ENCODE measurements at regions not wholly inside any gene's neighbourhood (a gene's known extent, or its start where the extent isn't known, plus 50 kb on each side); places are given as distances from the start of the nearest gene placed in this dataset.

- H3K4me3 ChIP-seq (ENCODE audit: low read length): no peak overlapping the region
- no peaks in the 10 kb centered on the region for H3K36me3 ChIP-seq (ENCODE audit: insufficient read depth, low read depth, low read length)
- no peak overlapping the region for H3K9ac ChIP-seq (ENCODE audit: low read depth, low read length)
- H3K9me3 ChIP-seq (ENCODE audit: insufficient read depth, low read depth, low read length): no peaks in the 10 kb centered on the region
- no peaks in the 10 kb centered on the region for H3K4me1 ChIP-seq (ENCODE audit: insufficient read depth, low read length)
- no peaks in the 10 kb centered on the region for H3K27me3 ChIP-seq (ENCODE audit: insufficient read depth, low read length)
- no peak overlapping the region for H3K27ac ChIP-seq (ENCODE audit: low read length)
Observed at GRCh38 chr19:30314805-30315155, 57.4 kb upstream of the ZNF536 start.

GRCh38 chr19:30315159-30315558 lies 57.0 kb upstream of the ZNF536 start:
- no peak overlapping the region for H3K27ac ChIP-seq (ENCODE audit: low read length)
- no peaks in the 10 kb centered on the region for H3K9me3 ChIP-seq (ENCODE audit: insufficient read depth, low read depth, low read length)
- no peak overlapping the region for H3K9ac ChIP-seq (ENCODE audit: low read depth, low read length)

GRCh38 chr19:30316000-30316491 lies 56.1 kb upstream of the ZNF536 start:
- no peaks in the 10 kb centered on the region for H3K4me1 ChIP-seq (ENCODE audit: insufficient read depth, low read length)
- no peak overlapping the region for H3K9ac ChIP-seq (ENCODE audit: low read depth, low read length)
- H3K27me3 ChIP-seq (ENCODE audit: insufficient read depth, low read length): no peaks in the 10 kb centered on the region

More at GRCh38 chr19:30315159-30315558, 57.0 kb upstream of the ZNF536 start:
- no peaks in the 10 kb centered on the region for H3K4me1 ChIP-seq (ENCODE audit: insufficient read depth, low read length)
- no peaks in the 10 kb centered on the region for H3K36me3 ChIP-seq (ENCODE audit: insufficient read depth, low read depth, low read length)
- H3K27me3 ChIP-seq (ENCODE audit: insufficient read depth, low read length): no peaks in the 10 kb centered on the region
- H3K4me3 ChIP-seq (ENCODE audit: low read length): no peak overlapping the region

GRCh38 chr19:30316560-30317106 lies 55.6 kb upstream of the ZNF536 start:
- Histone ChIP-seq H3K9ac (ENCODE audit: low read depth, low read length) (no peak overlapping the region), H3K27me3 (ENCODE audit: insufficient read depth, low read length) (no peaks in the 10 kb centered on the region), H3K4me3 (ENCODE audit: low read length) (no peak overlapping the region), H3K36me3 (ENCODE audit: insufficient read depth, low read depth, low read length) (no peaks in the 10 kb centered on the region), H3K9me3 (ENCODE audit: insufficient read depth, low read depth, low read length) (no peaks in the 10 kb centered on the region), H3K4me1 (ENCODE audit: insufficient read depth, low read length) (no peaks in the 10 kb centered on the region), H3K27ac (ENCODE audit: low read length) (no peak overlapping the region)

More at GRCh38 chr19:30316000-30316491, 56.1 kb upstream of the ZNF536 start:
- Histone ChIP-seq H3K27ac (ENCODE audit: low read length) (no peak overlapping the region), H3K9me3 (ENCODE audit: insufficient read depth, low read depth, low read length) (no peaks in the 10 kb centered on the region), H3K36me3 (ENCODE audit: insufficient read depth, low read depth, low read length) (no peaks in the 10 kb centered on the region), H3K4me3 (ENCODE audit: low read length) (no peak overlapping the region)

- Histone ChIP-seq H3K9ac (ENCODE audit: low read depth, low read length) (no peak overlapping the region), H3K9me3 (ENCODE audit: insufficient read depth, low read depth, low read length) (no peaks in the 10 kb centered on the region), H3K4me3 (ENCODE audit: low read length) (no peak overlapping the region), H3K27ac (ENCODE audit: low read length) (no peak overlapping the region), H3K27me3 (ENCODE audit: insufficient read depth, low read length) (no peaks in the 10 kb centered on the region), H3K36me3 (ENCODE audit: insufficient read depth, low read depth, low read length) (no peaks in the 10 kb centered on the region), H3K4me1 (ENCODE audit: insufficient read depth, low read length) (no peaks in the 10 kb centered on the region)
Observed at GRCh38 chr19:30317403-30317802, 54.8 kb upstream of the ZNF536 start.

- Histone ChIP-seq H3K9me3 (ENCODE audit: insufficient read depth, low read depth, low read length) (no peaks in the 10 kb centered on the region), H3K27me3 (ENCODE audit: insufficient read depth, low read length) (no peaks in the 10 kb centered on the region), H3K36me3 (ENCODE audit: insufficient read depth, low read depth, low read length) (no peaks in the 10 kb centered on the region), H3K4me1 (ENCODE audit: insufficient read depth, low read length) (no peaks in the 10 kb centered on the region), H3K4me3 (ENCODE audit: low read length) (no peak overlapping the region), H3K9ac (ENCODE audit: low read depth, low read length) (no peak overlapping the region), H3K27ac (ENCODE audit: low read length) (no peak overlapping the region)
Observed at GRCh38 chr19:30318261-30318660, 53.9 kb upstream of the ZNF536 start.

DNA sequence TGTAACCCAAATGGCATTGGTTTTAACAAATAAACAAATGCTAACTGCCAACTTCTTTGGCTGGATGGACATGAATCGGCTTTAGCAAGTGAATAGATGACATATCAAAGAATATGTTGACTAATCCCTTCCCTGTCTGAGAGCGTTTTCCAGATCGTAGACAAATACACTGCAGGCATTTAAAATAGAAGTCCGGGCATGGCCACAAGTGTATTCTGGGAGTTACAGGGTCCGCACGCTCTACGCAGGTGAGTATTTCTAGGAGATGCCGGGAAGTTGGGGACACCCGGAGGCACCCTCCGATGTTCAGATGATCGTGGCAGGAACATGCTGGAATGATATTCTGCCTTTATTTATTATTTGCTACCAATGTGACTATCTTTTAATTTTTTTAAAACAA lies 53.2 kb upstream of the ZNF536 start:
- H3K27ac ChIP-seq (ENCODE audit: low read length): no peak overlapping the region
- no peak overlapping the region for H3K4me3 ChIP-seq (ENCODE audit: low read length)
- H3K36me3 ChIP-seq (ENCODE audit: insufficient read depth, low read depth, low read length): no peaks in the 10 kb centered on the region
- H3K9me3 ChIP-seq (ENCODE audit: insufficient read depth, low read depth, low read length): no peaks in the 10 kb centered on the region
- no peak overlapping the region for H3K9ac ChIP-seq (ENCODE audit: low read depth, low read length)
- no peaks in the 10 kb centered on the region for H3K4me1 ChIP-seq (ENCODE audit: insufficient read depth, low read length)
- H3K27me3 ChIP-seq (ENCODE audit: insufficient read depth, low read length): no peaks in the 10 kb centered on the region

- H3K27me3 ChIP-seq (ENCODE audit: insufficient read depth, low read length): no peaks in the 10 kb centered on the region
- no peaks in the 10 kb centered on the region for H3K36me3 ChIP-seq (ENCODE audit: insufficient read depth, low read depth, low read length)
- no peaks in the 10 kb centered on the region for H3K4me1 ChIP-seq (ENCODE audit: insufficient read depth, low read length)
- H3K9ac ChIP-seq (ENCODE audit: low read depth, low read length): no peak overlapping the region
- H3K9me3 ChIP-seq (ENCODE audit: insufficient read depth, low read depth, low read length): no peaks in the 10 kb centered on the region
- H3K27ac ChIP-seq (ENCODE audit: low read length): no peak overlapping the region
- H3K4me3 ChIP-seq (ENCODE audit: low read length): no peak overlapping the region
Observed at GRCh38 chr19:30319411-30319810, 52.8 kb upstream of the ZNF536 start.

GRCh38 chr19:30319876-30320275 lies 52.3 kb upstream of the ZNF536 start:
- Histone ChIP-seq H3K4me3 (ENCODE audit: low read length) (no peak overlapping the region), H3K27ac (ENCODE audit: low read length) (no peak overlapping the region), H3K9me3 (ENCODE audit: insufficient read depth, low read depth, low read length) (no peaks in the 10 kb centered on the region), H3K27me3 (ENCODE audit: insufficient read depth, low read length) (no peaks in the 10 kb centered on the region), H3K36me3 (ENCODE audit: insufficient read depth, low read depth, low read length) (no peaks in the 10 kb centered on the region), H3K9ac (ENCODE audit: low read depth, low read length) (no peak overlapping the region), H3K4me1 (ENCODE audit: insufficient read depth, low read length) (no peaks in the 10 kb centered on the region)

DNA sequence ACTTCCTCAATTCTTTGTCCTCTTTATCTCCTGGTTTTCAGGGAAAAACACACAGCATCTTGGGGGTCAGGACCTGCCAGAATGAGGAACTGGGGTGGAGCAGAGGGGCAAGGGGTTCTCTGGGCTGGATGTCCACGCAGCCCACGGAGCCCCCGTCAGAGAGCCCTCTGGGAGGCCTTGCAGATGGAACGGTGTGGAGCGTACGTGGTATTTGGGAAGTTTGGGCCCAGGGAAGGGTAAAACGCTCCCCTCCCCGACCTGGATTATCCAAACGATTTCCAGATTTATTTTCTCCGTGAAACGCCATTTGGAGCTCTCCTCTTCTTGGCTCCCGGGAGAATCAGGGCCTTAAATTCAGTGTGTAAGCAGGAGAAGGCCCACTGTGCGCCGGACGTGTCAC lies 51.7 kb upstream of the ZNF536 start:
- no peak overlapping the region for H3K9ac ChIP-seq (ENCODE audit: low read depth, low read length)
- H3K9me3 ChIP-seq (ENCODE audit: insufficient read depth, low read depth, low read length): no peaks in the 10 kb centered on the region
- no peaks in the 10 kb centered on the region for H3K36me3 ChIP-seq (ENCODE audit: insufficient read depth, low read depth, low read length)
- H3K4me3 ChIP-seq (ENCODE audit: low read length): no peak overlapping the region
- H3K4me1 ChIP-seq (ENCODE audit: insufficient read depth, low read length): no peaks in the 10 kb centered on the region
- no peaks in the 10 kb centered on the region for H3K27me3 ChIP-seq (ENCODE audit: insufficient read depth, low read length)
- no peak overlapping the region for H3K27ac ChIP-seq (ENCODE audit: low read length)

GRCh38 chr19:30320916-30321315 lies 51.3 kb upstream of the ZNF536 start:
- Histone ChIP-seq H3K4me1 (ENCODE audit: insufficient read depth, low read length) (no peaks in the 10 kb centered on the region), H3K27ac (ENCODE audit: low read length) (no peak overlapping the region), H3K9ac (ENCODE audit: low read depth, low read length) (no peak overlapping the region), H3K36me3 (ENCODE audit: insufficient read depth, low read depth, low read length) (no peaks in the 10 kb centered on the region), H3K9me3 (ENCODE audit: insufficient read depth, low read depth, low read length) (no peaks in the 10 kb centered on the region), H3K4me3 (ENCODE audit: low read length) (no peak overlapping the region), H3K27me3 (ENCODE audit: insufficient read depth, low read length) (no peaks in the 10 kb centered on the region)
